Calu3 (cell line): ENCODE measurements at regions not wholly inside any gene's neighbourhood (a gene's known extent, or its start where the extent isn't known, plus 50 kb on each side); places are given as distances from the start of the nearest gene placed in this dataset.

Source experiments
- BruUV-seq: library from RNA; stranded (reverse); fragments of 400-500 nt; replicated peaks from 2 replicates; lab custom pipeline; 2021; lab: Mats Ljungman, UMichigan
- CTCF ChIA-PET: fragments of 300-600 bp; sonication (Branson Sonifier 250); formaldehyde crosslinking; loops from one replicate; lab custom pipeline; 2022; ENCODE audit warnings: antibody characterized with exemption; lab: Charles Lee
- DNase-seq: peaks from one replicate; pipeline ENCODE4 v3.0.0; 2022
- H3K27ac Mint-ChIP-seq: one replicate; pipeline ENCODE4 v1.8.0; 2022; ENCODE audit warnings: mixed read lengths; ENCODE audit not compliant: unreplicated experiment
- H3K27me3 Mint-ChIP-seq: one replicate; pipeline ENCODE4 v1.8.0; 2022; ENCODE audit warnings: mixed read lengths; ENCODE audit not compliant: unreplicated experiment
- H3K36me3 Mint-ChIP-seq: one replicate; pipeline ENCODE4 v1.8.0; 2022; ENCODE audit warnings: mild to moderate bottlenecking, moderate library complexity, mixed read lengths; ENCODE audit not compliant: insufficient read depth, unreplicated experiment
- H3K4me1 Mint-ChIP-seq: one replicate; pipeline ENCODE4 v1.8.0; 2022; ENCODE audit warnings: mild to moderate bottlenecking, low read depth, mixed read lengths; ENCODE audit not compliant: unreplicated experiment
- H3K4me3 Mint-ChIP-seq: one replicate; pipeline ENCODE4 v1.8.0; 2022; ENCODE audit warnings: mild to moderate bottlenecking, low read depth, moderate library complexity, mixed read lengths; ENCODE audit not compliant: unreplicated experiment
- H3K9me3 Mint-ChIP-seq: one replicate; pipeline ENCODE4 v1.8.0; 2022; ENCODE audit warnings: low read depth, mixed read lengths; ENCODE audit not compliant: unreplicated experiment
- CTCF ChIP-seq: fragments of 200-600 bp; IDR thresholded peaks from one replicate; pipeline ENCODE4 v1.8.0; 2022; ENCODE audit warnings: antibody characterized with exemption; ENCODE audit not compliant: unreplicated experiment
- intact Hi-C: fragments of 100-400 bp; cut with micrococcal nuclease; formaldehyde crosslinking; loops from one replicate; pipeline ENCODE4 v1.10.0; 2022; ENCODE audit not compliant: unreplicated experiment

GRCh38 chr1:66438062-66438461 is 95.9 kb upstream of the SGIP1 start:
- BruUV-seq = no TSS peak
- H3K4me3 Mint-ChIP-seq = no peak overlapping the region
- intact Hi-C loops = loop anchor here (5.0 kb wide), 1 partner anchor 106 kb away; no protein-coding TSS in a partner anchor
- no peak for TF ChIP-seq CTCF
- H3K27me3 Mint-ChIP-seq = no peaks in the 10 kb centered on the region
- no peaks in the 10 kb centered on the region for H3K36me3 Mint-ChIP-seq
- no peak overlapping the region for H3K27ac Mint-ChIP-seq
- DNase-seq = no peak
- CTCF ChIA-PET = no interaction called here
- H3K4me1 Mint-ChIP-seq = peaks cover 37% of the 10 kb centered on the region
- no peaks in the 10 kb centered on the region for H3K9me3 Mint-ChIP-seq

GRCh38 chr1:66438501-66438900 is 95.5 kb upstream of the SGIP1 start:
- Mint-ChIP-seq H3K36me3 (no peaks in the 10 kb centered on the region), H3K4me1 (peaks cover 37% of the 10 kb centered on the region), H3K4me3 (no peak overlapping the region), H3K27ac (peak overlapping the region; percentile 67), H3K9me3 (no peaks in the 10 kb centered on the region), H3K27me3 (no peaks in the 10 kb centered on the region)
- no peak for DNase-seq
- CTCF ChIA-PET = no interaction called here
- BruUV-seq = no TSS peak
- no peak for TF ChIP-seq CTCF
- intact Hi-C loops = loop anchor here (5.0 kb wide), 1 partner anchor 106 kb away; no protein-coding TSS in a partner anchor

- CTCF ChIA-PET = no interaction called here
- H3K36me3 Mint-ChIP-seq = no peaks in the 10 kb centered on the region
- TF ChIP-seq CTCF = no peak
- intact Hi-C loops = loop anchor here (1.0 to 5.0 kb wide), 2 partner anchors 107 to 168 kb away; no protein-coding TSS in a partner anchor
- peaks cover 37% of the 10 kb centered on the region for H3K4me1 Mint-ChIP-seq
- H3K27me3 Mint-ChIP-seq = no peaks in the 10 kb centered on the region
- DNase-seq = no peak
- H3K4me3 Mint-ChIP-seq = no peak overlapping the region
- no TSS peak for BruUV-seq
- peak overlapping the region; percentile 67 for H3K27ac Mint-ChIP-seq
- H3K9me3 Mint-ChIP-seq = no peaks in the 10 kb centered on the region
Measured at GRCh38 chr1:66439031-66439740, 94.8 kb upstream of the SGIP1 start.

GRCh38 chr1:66443793-66444192 is 90.2 kb upstream of the SGIP1 start:
- peaks cover 14% of the 10 kb centered on the region for H3K4me1 Mint-ChIP-seq

More at GRCh38 chr1:66443793-66444192, 90.2 kb upstream of the SGIP1 start:
- CTCF ChIA-PET = no interaction called here
- H3K9me3 Mint-ChIP-seq = no peaks in the 10 kb centered on the region
- H3K27ac Mint-ChIP-seq = no peak overlapping the region
- no peak for DNase-seq
- no TSS peak for BruUV-seq
- H3K4me3 Mint-ChIP-seq = no peak overlapping the region
- no peaks in the 10 kb centered on the region for H3K27me3 Mint-ChIP-seq
- intact Hi-C loops = no loop called here
- no peaks in the 10 kb centered on the region for H3K36me3 Mint-ChIP-seq
- no peak for TF ChIP-seq CTCF
